NK-92 (cell line): ENCODE measurements at regions not wholly inside any gene's neighbourhood (a gene's known extent, or its start where the extent isn't known, plus 50 kb on each side); places are given as distances from the start of the nearest gene placed in this dataset.

Experiments used
- DNase-seq: peaks from one replicate; lab custom pipeline; 2025; ENCODE audit not compliant: unreplicated experiment; lab: John Stamatoyannopoulos, UW

DNA sequence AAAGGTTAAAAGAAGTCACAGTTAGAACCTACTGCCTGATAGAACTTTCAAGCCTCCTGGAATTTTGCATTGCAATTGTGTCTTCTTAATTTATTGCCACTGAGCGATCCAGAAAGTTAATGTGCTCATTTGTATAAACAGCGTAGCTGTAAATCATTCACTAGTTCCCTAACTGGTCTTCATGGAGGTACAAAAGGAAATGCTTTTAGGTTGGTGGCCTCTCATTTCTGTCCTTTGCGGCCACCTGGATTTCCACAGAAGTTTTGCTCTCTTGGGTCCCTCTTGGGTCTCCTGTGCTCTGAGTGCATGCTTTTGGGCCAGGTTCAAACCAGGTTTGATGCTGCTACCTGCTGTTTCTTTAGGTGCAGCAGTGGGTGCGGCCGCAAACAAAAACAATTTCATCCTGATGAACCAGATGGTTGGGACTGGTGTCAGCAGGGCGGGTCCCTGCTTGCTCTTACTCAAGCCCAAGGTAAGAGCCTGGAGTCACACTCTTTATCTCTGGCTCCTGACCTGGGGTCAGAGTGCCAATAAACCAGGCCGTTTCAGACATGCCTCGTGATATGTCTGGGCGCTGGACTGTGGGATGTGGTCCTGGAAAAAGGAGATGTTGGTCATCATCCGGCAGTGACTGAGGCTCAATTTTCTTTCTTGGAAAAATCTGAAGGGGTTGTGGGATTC lies 270.1 kb downstream of the PTTG2 start:
- DNase-seq = no peak

- no peak for DNase-seq
Measured at GRCh38 chr4:38230821-38231563, 270.8 kb downstream of the PTTG2 start.

GRCh38 chr4:38231626-38232025 lies 271.4 kb downstream of the PTTG2 start:
- DNase-seq = no peak

DNA sequence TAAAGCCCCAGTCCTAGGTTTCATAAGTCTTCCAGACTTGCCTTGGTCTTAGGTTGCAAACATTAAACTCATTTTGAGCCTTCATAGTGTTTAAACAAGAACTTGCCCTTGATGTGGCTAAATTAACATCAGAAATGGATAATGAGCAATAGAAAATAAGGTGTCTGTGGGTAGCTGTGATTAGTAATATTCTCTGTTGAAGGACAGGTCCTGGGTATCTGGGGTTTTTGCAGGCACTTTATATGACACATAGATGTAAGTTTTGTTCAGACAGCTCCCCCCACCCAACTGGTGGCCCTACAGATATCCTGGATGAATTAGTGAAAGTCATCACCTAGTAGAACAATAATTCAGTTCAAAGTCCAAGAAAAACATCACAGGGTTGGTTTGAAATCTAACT lies 272.5 kb downstream of the PTTG2 start:
- no peak for DNase-seq

GRCh38 chr4:38233727-38234480 lies 273.7 kb downstream of the PTTG2 start:
- no peak for DNase-seq

DNA sequence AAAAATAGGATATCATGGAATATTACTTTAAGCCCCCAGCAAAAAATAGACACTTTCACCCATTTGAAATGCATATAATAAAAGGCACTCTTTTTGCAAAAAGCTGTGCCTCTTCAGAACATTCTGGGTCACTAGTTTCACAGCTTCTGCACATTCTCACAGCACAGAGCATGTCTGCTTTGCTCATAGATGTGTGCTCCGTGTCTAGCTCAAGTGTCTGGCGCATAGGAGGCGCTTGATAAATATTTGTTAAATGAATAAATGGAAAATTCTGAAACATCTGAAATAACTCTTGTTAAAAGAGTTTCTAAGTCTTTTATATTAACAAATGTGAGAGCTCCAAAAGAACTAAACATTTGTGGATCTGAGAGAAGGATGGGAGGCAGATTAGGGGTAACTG lies 275.2 kb downstream of the PTTG2 start:
- no peak for DNase-seq

DNA sequence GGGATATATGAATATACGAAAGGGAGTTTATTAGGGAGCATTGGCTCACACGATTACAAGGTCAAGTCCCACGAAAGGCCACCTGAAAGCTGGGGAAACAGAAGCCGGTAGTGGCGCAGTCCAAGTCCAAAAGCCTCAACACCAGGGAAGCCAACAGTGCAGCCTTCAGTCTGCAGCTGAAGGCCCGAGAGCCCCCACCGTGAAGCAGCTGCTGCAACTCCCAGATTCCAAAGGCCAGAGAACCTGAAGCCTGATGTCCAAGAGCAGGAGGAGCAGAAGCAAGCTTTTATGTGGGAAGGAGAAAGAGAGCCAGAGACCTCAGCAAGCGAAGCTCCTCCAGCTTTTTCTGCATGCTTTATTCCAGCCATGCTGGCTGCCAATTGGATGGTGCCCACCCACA lies 275.8 kb downstream of the PTTG2 start:
- DNase-seq = no peak

DNA sequence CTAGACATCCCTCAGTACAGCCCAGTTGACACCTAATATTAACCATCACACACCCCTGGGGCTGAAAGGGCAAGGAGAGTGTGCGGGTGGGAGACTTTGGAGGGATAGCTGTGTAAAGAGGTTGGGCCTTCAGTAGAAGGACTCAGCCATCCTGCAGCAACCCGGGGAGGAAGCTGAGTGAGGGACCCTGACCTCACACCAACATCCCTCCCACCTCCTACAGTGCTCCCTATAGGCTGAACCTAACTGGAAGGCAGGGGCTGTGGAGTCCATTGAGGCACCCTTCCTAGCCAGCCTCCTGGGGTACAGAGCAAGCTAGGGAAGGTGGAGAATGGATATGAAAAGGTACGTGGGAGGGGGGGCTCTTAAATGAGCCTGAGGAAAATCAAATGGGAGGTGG lies 276.3 kb downstream of the PTTG2 start:
- DNase-seq = no peak

- DNase-seq = no peak
Measured at GRCh38 chr4:38237139-38237538, 276.9 kb downstream of the PTTG2 start.

GRCh38 chr4:38241541-38241940 lies 281.3 kb downstream of the PTTG2 start:
- no peak for DNase-seq

DNA sequence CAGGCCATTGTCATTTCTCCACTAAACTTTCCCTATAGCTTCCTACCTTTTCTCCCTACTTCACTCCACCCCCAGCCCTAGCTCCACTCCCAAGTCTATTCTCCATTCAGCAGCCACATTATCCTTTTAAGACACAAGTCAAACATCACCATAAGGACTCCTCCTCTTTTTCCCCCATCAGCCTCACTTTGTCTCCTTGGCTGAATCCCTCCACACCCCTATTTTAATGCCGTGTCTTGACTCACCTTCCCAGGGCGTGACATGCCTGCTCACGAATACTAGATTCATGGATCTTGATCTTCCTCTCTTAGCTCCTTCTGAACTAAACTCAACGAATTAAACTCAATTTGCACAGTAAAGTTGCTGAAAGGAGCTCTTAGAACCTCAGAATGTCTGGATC lies 281.9 kb downstream of the PTTG2 start:
- DNase-seq = no peak

GRCh38 chr4:38242822-38243387 lies 282.7 kb downstream of the PTTG2 start:
- DNase-seq = no peak

DNA sequence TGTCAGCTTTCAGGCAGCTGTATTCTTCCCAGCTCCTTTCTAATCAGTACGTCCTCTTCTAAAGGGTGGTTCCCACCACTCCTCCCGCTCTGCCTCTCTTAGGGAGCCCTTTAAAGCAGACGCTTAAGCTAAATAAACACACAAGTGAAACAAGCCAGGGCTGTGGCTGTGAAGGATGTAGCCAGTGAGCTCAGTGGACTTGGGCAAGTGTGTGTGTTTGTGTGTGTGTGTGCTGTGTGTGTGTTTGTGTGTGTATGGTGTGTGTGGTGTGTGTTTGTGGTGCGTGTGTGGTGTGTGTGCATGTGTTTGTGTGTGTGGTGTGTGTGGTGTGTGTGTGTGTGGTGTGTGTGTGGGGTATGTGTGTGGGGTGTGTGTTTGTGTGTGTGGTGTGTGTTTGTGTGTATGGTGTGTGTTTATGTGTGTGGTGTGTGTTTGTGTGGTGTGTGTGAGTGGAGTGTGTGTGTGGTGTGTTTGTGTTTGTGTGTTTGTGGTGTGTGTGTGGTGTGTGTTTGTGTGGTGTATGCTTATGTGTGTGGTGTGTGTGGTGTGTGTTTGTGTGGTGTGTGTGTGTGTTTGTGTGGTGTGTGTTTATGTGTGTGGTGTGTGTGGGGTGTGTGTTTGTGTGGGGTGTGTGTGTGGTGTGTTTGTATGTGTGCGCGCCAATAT lies 283.3 kb downstream of the PTTG2 start:
- DNase-seq = no peak

GRCh38 chr4:38254825-38255224 lies 294.6 kb downstream of the PTTG2 start:
- DNase-seq = no peak

GRCh38 chr4:38255572-38255971 lies 295.4 kb downstream of the PTTG2 start:
- DNase-seq = no peak

DNA sequence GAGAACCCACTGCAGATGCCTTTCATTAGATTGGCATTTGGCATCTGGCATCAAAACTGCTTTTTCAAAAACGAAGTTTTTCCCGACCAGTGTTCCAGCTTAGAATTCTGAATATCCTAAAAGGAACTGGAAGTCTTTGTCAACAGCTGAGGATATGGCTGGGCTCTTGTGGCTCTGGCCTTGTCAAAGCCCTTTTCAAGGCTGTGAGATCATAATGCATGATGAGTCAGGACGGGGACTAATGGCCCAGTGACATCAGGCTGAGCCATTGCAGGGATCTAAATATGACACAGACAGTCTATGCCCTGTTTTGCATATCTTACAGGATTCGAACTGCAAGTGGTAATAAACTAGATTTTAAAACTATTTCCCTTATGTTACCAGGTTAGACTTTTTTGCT lies 306.4 kb downstream of the PTTG2 start:
- no peak for DNase-seq

DNA sequence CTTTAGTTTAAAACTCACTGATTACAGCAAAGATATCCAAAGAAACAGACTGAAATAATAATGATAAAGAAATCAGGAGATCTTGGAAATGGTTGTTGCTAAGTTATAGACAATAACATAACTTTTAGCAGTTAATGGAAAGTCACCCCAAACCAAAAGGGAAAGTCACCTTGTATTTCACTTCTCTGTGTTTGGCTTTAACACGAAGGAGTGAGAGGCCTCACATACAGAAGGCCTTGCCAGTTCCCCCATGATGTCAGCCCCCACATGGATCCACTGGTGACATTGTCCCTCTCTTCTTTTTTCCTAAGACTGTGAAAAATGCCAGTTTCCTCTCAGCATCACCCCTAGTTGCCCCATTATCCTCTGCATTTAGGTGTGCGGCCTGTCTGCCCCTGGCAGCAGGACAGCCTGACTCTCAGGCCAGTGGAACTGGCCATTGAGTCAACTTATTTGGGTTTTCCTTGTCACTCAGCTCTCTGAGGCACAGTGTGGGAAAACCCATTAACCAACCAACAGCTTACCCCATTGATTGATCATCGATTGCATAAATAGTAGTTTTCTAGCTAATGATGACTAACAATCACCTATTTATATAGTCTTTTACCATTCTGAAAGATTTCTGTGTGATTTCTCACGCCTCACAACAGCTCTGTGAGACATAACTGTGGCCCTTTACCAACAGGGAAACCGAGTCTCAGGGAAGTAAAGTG lies 308.1 kb downstream of the PTTG2 start:
- DNase-seq = no peak

DNA sequence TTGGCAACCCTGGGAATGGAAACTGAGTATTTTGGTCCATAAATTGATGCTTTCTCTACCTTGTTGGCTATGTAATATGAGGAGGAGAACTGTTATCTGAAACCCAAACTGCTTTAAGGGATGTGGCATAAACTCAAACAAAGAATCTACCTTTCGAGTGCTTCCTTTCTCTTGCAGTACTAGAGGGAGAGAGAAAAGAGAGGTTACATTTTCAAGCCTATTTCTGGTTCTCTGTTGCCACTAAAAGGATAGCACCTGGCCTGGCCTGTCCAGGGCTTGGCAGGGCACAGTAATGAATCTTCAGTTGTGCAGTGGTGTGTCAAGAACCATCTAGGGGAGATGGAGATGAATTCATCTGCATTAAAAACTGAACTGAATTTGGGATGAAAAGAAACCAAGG lies 308.6 kb downstream of the PTTG2 start:
- no peak for DNase-seq

GRCh38 chr4:38273407-38273806 lies 313.2 kb downstream of the PTTG2 start:
- no peak for DNase-seq

DNA sequence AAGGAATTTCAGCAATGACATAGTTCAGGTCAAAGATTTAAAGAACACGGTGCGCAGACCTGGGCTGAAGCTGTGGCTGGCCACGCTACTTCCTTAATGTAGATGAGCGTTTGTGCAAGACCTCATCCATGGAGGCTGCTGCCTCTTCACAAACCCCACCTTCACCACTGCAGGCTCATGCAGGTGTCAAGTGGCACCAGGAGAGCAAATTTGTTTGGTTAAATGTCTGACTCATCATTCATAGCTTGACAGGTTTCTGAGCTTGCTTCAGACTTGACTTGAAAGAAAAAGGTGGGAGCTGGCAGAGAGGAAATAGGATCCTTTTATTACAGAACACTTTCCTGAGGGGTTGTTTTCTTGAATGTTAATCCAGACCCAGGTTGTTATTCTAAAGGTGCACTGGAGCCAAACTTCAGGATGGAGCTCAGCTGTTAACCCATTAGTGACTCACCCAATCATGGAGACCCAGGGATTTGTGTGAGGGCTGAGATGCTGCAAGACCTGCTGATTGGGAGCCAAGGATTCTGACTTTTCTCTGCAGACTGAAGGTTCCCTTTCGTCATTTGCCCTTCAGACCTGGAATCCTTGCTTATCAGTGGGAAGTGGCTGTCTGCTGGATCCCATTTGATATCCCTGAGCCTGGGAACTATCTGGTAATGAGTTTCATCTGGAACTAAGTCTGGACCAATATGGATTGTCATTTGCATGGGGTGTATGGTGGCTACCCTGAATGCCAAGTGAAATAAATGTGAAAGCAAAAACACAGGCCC lies 315.3 kb downstream of the PTTG2 start:
- DNase-seq = no peak
